HG03521 (cell line): ENCODE measurements at regions not wholly inside any gene's neighbourhood (a gene's known extent, or its start where the extent isn't known, plus 50 kb on each side); places are given as distances from the start of the nearest gene placed in this dataset.

Source experiments
- ATAC-seq: cut with Tn5 transposase; IDR thresholded peaks from one replicate; pipeline ENCODE4 v1.9.1; 2021; ENCODE audit warnings: mild to moderate bottlenecking, moderate library complexity; ENCODE audit not compliant: unreplicated experiment

DNA sequence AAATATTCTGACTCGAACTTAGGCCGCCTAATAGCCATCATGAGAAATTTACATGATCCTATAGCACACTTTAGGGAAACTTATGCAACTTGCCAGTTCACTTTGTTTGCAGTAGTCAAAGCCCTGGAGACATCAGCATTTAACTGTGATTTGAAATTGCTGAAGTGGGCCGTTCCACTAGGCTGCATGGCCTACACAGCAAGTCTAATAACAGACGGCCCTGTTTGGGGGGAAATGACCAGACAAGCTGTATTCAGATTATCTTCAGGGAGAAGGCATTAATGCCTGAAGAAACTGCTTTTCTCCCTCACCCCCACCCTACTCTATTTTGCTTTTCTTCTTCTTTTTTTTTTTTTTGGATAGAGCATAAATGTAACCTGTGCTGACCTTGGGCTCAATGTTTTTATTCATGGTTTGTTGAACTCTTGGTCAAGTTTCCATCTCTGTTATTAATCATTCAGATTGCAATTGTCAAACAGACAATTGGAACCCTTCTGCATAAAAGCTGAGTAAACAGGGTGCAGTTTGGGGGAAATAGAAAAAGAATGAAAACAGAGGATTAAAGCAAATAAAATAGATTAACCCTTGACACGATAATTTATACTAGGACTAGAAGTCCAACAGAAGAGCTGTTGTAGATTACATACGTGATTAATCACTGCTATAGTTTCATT is 1928.2 kb upstream of the WWC1 start:
- ATAC-seq = no peak

DNA sequence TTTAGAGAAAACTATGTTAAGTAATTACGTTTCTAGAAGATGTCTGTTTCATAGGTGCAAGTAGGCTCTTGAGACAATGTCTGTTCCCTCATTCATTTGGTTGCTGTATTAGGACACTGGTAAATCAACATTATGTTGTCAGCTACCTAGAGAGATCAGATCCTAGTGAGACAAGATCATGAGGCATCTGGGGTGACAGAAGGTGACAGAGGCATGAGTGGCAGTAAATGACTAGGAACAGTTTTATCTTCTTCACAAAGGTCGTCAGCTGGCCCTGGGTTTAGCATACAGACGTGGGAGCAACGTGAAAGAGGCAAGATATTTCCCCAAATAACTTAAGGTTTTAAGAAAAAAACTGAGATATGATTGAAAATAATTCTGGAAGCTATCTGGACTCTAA is 1926.3 kb upstream of the WWC1 start:
- ATAC-seq = no peak

GRCh38 chr5:166367391-166367790 is 1924.1 kb upstream of the WWC1 start:
- no peak for ATAC-seq

- ATAC-seq = no peak
Observed at GRCh38 chr5:166369346-166369745, 1922.1 kb upstream of the WWC1 start.

DNA sequence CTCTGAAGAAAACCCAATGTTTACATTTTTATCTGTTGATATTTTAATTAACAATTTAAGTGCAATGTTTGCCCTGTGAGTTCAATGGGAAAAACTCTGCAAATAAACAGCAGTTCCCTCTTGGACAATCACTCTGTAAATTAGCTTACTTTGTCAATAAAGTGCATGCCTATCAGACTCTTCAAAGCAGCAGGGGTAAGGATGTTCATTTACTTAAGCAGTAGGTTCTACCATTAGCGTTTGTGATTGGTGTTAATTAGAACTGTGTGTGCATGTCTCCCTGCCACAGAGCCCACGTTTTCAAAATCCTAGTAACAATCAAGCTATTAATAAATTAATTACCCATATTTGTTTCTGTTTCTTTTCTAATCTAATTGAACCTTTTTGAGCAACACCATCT is 1921.6 kb upstream of the WWC1 start:
- no peak for ATAC-seq

GRCh38 chr5:166370928-166371690 is 1920.3 kb upstream of the WWC1 start:
- ATAC-seq = no peak

- no peak for ATAC-seq
Observed at GRCh38 chr5:166373817-166374216, 1917.6 kb upstream of the WWC1 start.

DNA sequence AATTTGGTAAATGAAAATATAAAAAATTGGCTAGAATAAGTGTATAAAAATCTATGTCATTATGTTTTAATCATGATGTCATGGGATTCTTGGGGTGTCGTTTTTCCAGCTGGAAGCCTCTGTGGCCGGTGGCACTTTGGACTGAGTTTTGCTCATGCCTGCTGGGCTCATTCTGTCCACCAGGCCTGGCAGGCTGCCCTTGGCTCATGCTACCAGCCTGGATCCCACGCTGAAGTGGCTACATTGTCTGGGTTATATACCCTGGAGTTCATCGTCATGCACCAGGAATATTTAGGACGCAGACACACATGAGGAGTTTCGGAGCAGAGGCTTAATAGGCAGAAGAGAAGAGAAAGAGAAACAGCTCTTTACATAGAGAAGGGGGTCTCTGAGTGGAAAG is 1913.7 kb upstream of the WWC1 start:
- ATAC-seq = no peak

- ATAC-seq = no peak
Observed at GRCh38 chr5:166379517-166379916, 1911.9 kb upstream of the WWC1 start.

DNA sequence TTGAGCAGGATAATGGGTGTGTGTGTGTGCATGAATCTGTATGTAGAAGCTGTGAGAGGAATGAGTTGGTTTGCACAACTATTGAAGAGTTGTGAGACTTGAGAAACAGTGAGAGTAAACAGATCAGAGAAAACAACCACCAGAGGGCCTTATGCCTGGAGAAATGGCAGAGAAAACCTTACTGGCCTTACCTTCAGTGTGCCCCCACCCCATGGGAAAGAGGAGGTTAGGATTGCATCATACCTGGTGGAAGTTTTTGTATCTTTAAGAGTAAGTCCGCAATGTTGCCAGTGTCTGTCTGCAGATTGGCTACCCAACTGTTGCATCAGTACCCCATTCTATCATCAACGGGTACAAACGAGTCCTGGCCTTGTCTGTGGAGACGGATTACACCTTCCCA is 1909.4 kb upstream of the WWC1 start:
- ATAC-seq = no peak

DNA sequence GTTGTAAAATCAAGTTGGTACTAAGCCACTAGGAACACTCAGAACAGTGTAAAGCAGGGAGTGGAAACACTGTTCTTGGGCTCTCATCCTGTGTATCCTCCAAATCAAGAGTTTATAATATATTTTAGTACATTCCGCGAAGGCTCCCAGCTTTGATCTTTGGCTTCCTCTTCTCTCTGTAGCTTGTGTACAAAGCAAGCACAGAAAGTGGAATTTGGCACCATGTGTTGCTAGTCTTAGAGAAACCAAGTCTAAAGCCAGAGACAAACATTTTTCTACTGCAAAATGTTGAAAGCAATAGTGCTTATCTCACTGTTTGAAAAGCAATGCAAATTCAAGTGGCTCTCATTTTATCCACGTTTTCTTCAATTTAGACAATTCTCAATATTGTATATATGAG is 1893.3 kb upstream of the WWC1 start:
- no peak for ATAC-seq

- no peak for ATAC-seq
Observed at GRCh38 chr5:166399781-166400180, 1891.7 kb upstream of the WWC1 start.

DNA sequence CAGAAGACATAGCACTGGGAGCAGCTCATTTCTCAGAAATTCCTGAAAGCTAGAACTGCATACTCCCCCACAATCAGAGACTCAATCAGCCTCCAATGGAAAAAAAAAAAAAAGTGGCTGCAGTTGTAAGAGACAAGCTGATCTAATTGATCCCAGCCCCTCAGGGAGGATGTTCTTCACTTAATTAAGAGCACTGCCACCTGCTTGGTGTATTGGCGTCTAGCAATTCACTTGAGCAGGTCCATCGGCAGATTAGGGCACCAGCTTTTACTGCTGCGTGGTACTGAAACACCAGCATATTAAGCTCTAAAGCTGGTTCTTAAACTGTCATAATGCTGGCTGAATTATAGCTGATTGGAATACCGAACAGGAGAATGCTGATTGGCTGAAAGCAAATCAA is 1890.1 kb upstream of the WWC1 start:
- ATAC-seq = no peak

DNA sequence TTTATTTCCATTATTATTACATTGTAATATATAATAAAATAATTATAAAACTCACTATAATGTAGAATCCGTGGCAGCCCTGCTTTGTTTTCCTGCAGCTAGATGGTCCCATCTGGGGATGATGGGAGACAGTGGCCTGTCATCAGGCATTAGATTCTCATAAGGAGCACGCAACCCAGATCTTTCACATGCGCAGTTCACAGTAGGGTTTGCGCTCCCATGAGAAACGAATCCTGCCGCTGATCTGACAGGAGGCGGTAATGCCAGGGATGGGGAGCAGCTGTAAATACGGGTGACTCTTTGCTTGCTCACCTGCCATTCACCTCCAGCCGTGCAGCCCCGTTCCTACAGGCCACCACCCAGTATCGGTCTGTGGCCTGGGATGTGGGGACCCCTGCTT is 1879.3 kb upstream of the WWC1 start:
- no peak for ATAC-seq

DNA sequence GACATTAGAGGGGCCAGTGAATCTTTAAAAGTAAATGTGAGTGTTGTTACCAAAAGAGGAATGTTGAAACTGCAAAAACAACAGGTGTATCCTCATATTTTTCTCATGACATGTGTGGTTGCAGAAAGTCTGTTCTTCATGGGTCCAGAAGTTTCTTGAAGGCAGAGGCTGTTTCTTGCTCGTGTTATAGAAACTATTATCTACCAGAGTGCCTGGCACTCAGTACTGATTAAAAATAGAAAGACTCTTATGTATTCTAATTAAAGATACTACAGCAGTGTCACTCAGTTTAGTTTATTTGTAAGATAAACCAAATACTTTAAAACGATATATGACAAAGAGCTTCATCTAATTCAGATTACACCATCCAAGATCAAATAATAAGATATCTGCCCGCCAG is 1864.2 kb upstream of the WWC1 start:
- ATAC-seq = no peak

- ATAC-seq = no peak
Observed at GRCh38 chr5:166428264-166428803, 1863.1 kb upstream of the WWC1 start.

GRCh38 chr5:166430491-166431319 is 1860.7 kb upstream of the WWC1 start:
- ATAC-seq = no peak

DNA sequence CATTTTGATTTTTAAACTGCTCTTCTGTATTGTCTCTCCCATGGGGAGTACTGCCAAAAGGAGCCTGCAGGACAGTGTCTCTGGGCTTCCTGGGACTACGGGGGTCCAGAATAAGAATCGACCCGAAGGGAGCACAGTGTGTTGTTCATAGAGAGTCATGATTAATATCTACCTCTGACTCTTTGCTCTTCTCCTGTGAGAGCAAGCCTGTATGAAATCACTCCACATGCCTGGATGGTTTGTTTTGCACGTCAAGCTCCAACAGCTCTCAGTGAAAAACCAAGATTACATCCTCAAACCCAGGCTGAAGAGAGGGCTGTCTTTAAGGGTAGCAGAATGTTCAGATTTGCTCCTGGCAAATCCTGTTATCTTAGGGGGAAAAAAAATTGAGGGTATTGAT is 1860.0 kb upstream of the WWC1 start:
- no peak for ATAC-seq

DNA sequence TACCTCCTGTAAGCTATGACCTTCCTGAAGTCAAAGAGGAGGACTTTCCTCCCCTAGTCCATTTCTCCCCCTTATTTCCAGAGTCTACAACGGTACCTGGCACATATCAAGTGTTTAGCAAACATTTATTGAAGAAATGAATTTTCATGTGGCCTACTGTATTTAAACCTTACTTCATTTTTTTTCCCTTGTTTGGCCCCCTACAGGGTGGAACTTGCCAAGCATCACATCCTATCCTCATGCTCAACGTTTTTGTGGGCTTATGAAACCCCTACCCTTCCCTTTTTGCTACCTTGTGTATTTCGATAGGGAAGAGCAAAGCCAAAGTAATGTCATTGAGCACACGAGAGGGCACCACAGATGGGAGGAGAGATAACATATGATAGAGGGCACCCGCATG is 1857.8 kb upstream of the WWC1 start:
- no peak for ATAC-seq

- no peak for ATAC-seq
Observed at GRCh38 chr5:166436872-166437271, 1854.6 kb upstream of the WWC1 start.

DNA sequence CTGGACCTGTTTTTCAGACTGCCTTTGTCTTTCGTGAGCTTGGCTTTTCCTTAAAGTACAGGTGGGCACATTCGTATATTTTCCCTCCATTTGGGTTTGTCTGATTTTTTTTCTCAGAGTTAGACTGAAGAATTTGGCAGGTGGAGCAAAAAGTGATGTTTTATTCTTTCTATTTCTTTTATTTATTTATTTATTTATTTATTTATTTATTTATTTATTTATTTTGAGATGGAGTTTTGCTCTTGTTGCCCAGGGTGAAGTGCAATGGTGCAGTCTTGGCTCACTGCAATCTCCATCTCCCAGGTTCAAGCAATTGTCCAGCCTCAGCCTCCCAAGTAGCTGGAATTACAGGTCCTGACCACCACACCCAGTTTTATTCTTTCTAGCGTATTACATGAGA is 1805.1 kb upstream of the WWC1 start:
- no peak for ATAC-seq

- no peak for ATAC-seq
Observed at GRCh38 chr5:166488560-166488959, 1802.9 kb upstream of the WWC1 start.
